Adrenal gland (tissue), 9 donors: ENCODE measurements at regions not wholly inside any gene's neighbourhood (a gene's known extent, or its start where the extent isn't known, plus 50 kb on each side); places are given as distances from the start of the nearest gene placed in this dataset.

Experiments used
- DNase-seq, 7 donors: peaks; one replicate each; pipeline ENCODE4 v3.0.0-alpha.2; 2019 to 2020
- H3K27ac ChIP-seq, 5 donors: fragments of 200-600 bp; sonication (generic) in 4 of 5; 1 replicate in 3 of 5; 2 replicates in 2 of 5; pipeline versions ENCODE4 v1.5.1 to v1.8.0; 2016 to 2020; ENCODE audit warnings: mild to moderate bottlenecking in 1 of 5
- H3K27me3 ChIP-seq: fragments of 200-600 bp; 2 replicates; pipeline ENCODE4 v1.8.0; 2021
- H3K36me3 ChIP-seq, 2 donors: fragments of 200-600 bp; replicated peaks in 1 of 2; 1 replicate in 1 of 2; 2 replicates in 1 of 2; pipeline versions ENCODE4 v1.5.1 to v1.8.0; 2018 to 2022
- H3K4me1 ChIP-seq, 2 donors: fragments of 200-600 bp; replicated peaks in 1 of 2; 1 replicate in 1 of 2; 2 replicates in 1 of 2; pipeline versions ENCODE4 v1.5.1 to v1.8.0; 2018 to 2021
- H3K4me3 ChIP-seq, 4 donors: fragments of 200-600 bp; sonication (generic) in 3 of 4; one replicate each; pipeline ENCODE4 v1.5.1; 2016 to 2018
- H3K9me3 ChIP-seq, 3 donors: fragments of 200-600 bp; sonication (generic) in 1 of 3; replicated peaks in 1 of 3; 1 replicate in 2 of 3; 2 replicates in 1 of 3; pipeline versions ENCODE4 v1.5.1 to v1.8.0; 2016 to 2021
- CTCF ChIP-seq, 6 experiments: fragments of 450-650 bp in 4 of 6; fragments of 200-600 bp in 2 of 6; sonication (generic) in 1 of 6; IDR thresholded peaks; 1 replicate in 5 of 6; 2 replicates in 1 of 6; pipeline versions ENCODE4 v1.5.1 to v1.8.0; 2016 to 2021; ENCODE audit warnings: antibody characterized with exemption in 6 of 6, mild to moderate bottlenecking in 2 of 6, moderate library complexity in 1 of 6
- POLR2A ChIP-seq, 2 donors: fragments of 450-650 bp; IDR thresholded peaks; one replicate each; pipeline ENCODE4 v1.6.1; 2017; ENCODE audit warnings: antibody characterized with exemption in 2 of 2, mild to moderate bottlenecking in 2 of 2, moderate library complexity in 1 of 2
- WGBS, 4 donors: extraction: QIAGEN DNeasy Blood & Tissue Kit in 2 of 4; methylation state at CpG; one replicate each; pipeline versions ENCODE4 v1.1.5 to v1.1.7; 2013 to 2017; 5-methylcytosine and 5-hydroxymethylcytosine counted together
- intact Hi-C, 2 donors: fragments of 100-400 bp; cut with DNase I; formaldehyde crosslinking; loops; one replicate each; pipeline versions ENCODE4 v1.14.1 to v1.15.0; 2022 to 2023
- donor health status: healthy with polysubstance abuse.
- donor health status: Bipolar disorder and iron deficiency.
- donor health status: DM: yes; HTN: yes; CAD: no.
- donor health status: DM: no; HTN: no; CAD: no.
- donor health status: DM: no; HTN: no; CAD: no.

GRCh38 chr1:25081496-25081895 lies 150.8 kb downstream of the SYF2 start:
- 60 to 100% (median 94%) methylated on average over 1 to 2 of the region's 2 CpGs for WGBS, 4 donors
- TF ChIP-seq CTCF (IDR thresholded peaks at IDR 0.05), result no peak
- TF ChIP-seq POLR2A (IDR thresholded peaks at IDR 0.05), result no peak
- H3K9me3 ChIP-seq, result peaks cover 0 to 7% (median 0%) of the 10 kb centered on the region in 3 donors
- no peaks in the 10 kb centered on the region for H3K4me1 ChIP-seq
- H3K27me3 ChIP-seq, result no peaks in the 10 kb centered on the region
- H3K4me3 ChIP-seq, result no peak overlapping the region
- H3K27ac ChIP-seq, result no peak overlapping the region
- DNase-seq, result no peak
- intact Hi-C loops, result no loop called here
- no peaks in the 10 kb centered on the region for H3K36me3 ChIP-seq

GRCh38 chr1:25080294-25081209 lies 150.5 kb upstream of the RUNX3 start:
- intact Hi-C loops, result no loop called here
- DNase-seq, result peak in 1 of 7 donors; percentile 3
- H3K27ac ChIP-seq, result no peak overlapping the region
- no peaks in the 10 kb centered on the region for H3K36me3 ChIP-seq
- WGBS, 4 donors, result 71 to 80% (median 76%) methylated on average over 8 of the region's 8 CpGs
- no peak overlapping the region for H3K4me3 ChIP-seq
- H3K4me1 ChIP-seq, result no peaks in the 10 kb centered on the region
- peaks cover 0 to 7% (median 0%) of the 10 kb centered on the region in 3 donors for H3K9me3 ChIP-seq
- H3K27me3 ChIP-seq, result no peaks in the 10 kb centered on the region
- no peak for TF ChIP-seq POLR2A (IDR thresholded peaks at IDR 0.05)
- TF ChIP-seq CTCF (IDR thresholded peaks at IDR 0.05), result no peak

- no peak overlapping the region for H3K27ac ChIP-seq
- no peak overlapping the region for H3K4me3 ChIP-seq
- H3K4me1 ChIP-seq, result no peaks in the 10 kb centered on the region
- TF ChIP-seq CTCF (IDR thresholded peaks at IDR 0.05) (no peak), POLR2A (IDR thresholded peaks at IDR 0.05) (no peak)
- no peaks in the 10 kb centered on the region for H3K36me3 ChIP-seq
- DNase-seq, result no peak
- no peaks in the 10 kb centered on the region for H3K27me3 ChIP-seq
- intact Hi-C loops, result no loop called here
- H3K9me3 ChIP-seq, result peaks cover 0 to 7% (median 0%) of the 10 kb centered on the region in 3 donors
Measured at GRCh38 chr1:25079048-25079447, 149.0 kb upstream of the RUNX3 start.

GRCh38 chr1:25074351-25075227 lies 144.5 kb upstream of the RUNX3 start:
- no peaks in the 10 kb centered on the region for H3K27me3 ChIP-seq

More at GRCh38 chr1:25074351-25075227, 144.5 kb upstream of the RUNX3 start:
- 82 to 86% (median 85%) methylated on average over 13 of the region's 13 CpGs for WGBS, 4 donors
- Histone ChIP-seq H3K4me3 (no peak overlapping the region), H3K9me3 (peaks cover 0 to 7% (median 0%) of the 10 kb centered on the region in 3 donors), H3K4me1 (no peaks in the 10 kb centered on the region), H3K27ac (no peak overlapping the region), H3K36me3 (no peaks in the 10 kb centered on the region)
- TF ChIP-seq CTCF (IDR thresholded peaks at IDR 0.05) (no peak), POLR2A (IDR thresholded peaks at IDR 0.05) (no peak)
- intact Hi-C loops, result no loop called here
- no peak for DNase-seq
